Stimulated activated CD8-positive, alpha-beta memory T cell treated with anti-CD3 and anti-CD28 coated beads, Interleukin-4, amount 100 ng/mL, for 4 hours (primary cell): ENCODE measurements at regions not wholly inside any gene's neighbourhood (a gene's known extent, or its start where the extent isn't known, plus 50 kb on each side); places are given as distances from the start of the nearest gene placed in this dataset.
"Not testable (repeated sequence)": the region's sequence is repeated elsewhere in the genome, so short reads cannot be mapped to it uniquely, and the experiment has no call there.

Experiments
- DNase-seq, 2 donors: peaks; one replicate each; pipeline ENCODE4 v3.0.0-alpha.2; 2020; ENCODE audit warnings: low read depth in 2 of 2, low spot score in 1 of 2

GRCh38 chr5:67774786-67775185, 440.8 kb upstream of the PIK3R1 start:
- DNase-seq = no peak

DNA sequence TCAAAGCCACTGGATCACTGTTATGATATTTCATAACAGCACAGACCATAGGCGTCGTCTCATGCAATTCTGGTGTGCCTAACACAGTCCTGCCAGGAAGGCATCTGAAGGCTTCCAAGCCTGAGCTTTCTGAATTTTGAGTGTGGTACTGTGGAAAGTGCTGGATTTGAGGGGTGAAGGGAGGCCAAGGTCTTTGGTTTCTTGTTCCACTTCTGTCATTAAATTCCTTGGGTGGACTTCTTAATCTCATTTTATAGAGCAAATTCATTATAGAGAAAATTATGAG, 441.3 kb upstream of the PIK3R1 start:
- no peak for DNase-seq

GRCh38 chr5:67773411-67774266, 441.9 kb upstream of the PIK3R1 start:
- no peak for DNase-seq

- no peak for DNase-seq
Observed at GRCh38 chr5:67771791-67772190, 443.8 kb upstream of the PIK3R1 start.

GRCh38 chr5:67771221-67771620, 444.3 kb upstream of the PIK3R1 start:
- no peak for DNase-seq

DNA sequence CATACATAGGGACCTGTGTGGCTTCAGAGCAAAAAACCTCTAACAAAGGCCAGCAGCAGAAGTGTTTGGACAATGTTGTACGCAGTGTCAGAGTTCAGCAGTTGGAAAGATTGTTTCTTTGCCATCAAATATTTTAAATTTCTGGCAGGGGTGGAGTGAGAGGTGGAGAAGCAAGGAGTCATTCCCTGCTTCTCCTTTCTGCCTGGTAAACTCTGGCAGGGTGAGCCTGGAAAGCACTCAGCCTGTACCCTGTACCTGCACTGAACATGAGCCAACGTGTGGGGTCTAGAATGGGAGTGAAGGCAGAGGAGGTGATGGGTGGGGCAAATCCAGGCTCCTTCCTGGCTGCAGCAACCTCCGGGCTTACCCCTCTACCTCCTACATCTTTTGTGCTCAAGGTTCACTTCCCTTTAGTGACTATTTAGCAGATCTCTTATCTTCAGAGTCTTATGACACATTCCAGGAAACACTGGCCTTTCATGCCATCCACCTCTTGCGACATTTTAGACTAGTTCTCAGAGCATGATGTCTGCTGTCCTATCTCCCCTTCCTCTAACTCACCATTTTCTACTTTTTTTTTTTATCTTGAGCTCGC, 445.0 kb upstream of the PIK3R1 start:
- DNase-seq = no peak

- DNase-seq = no peak
Observed at GRCh38 chr5:67765697-67766096, 449.9 kb upstream of the PIK3R1 start.

- not testable (repeated sequence) for DNase-seq
Observed at GRCh38 chr5:67757771-67758170, 457.8 kb upstream of the PIK3R1 start.

GRCh38 chr5:67752357-67752708, 463.2 kb upstream of the PIK3R1 start:
- DNase-seq = no peak

DNA sequence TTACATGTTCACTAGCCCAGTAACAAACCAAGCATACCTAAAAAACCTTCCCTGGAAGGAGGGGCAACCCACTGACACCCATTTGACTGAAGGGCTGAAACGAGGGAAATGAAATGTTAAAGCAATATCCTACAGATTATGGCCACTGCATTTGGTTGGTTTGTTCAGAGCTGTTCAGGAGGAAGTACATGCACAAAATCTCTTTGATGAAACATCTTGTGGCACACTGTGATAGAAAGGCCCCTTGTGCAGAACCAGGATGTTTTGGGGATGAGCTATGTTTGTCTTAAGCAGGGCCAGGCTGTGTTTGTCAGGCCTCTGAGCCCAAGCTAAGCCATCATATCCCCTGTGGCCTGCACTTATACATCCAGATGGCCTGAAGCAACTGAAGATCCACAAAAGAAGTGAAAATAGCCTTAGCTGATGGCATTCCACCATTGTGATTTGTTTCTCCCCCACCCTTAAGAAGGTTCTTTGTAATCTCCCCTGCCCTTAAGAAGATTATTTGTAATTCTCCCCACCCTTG, 467.3 kb upstream of the PIK3R1 start:
- no peak for DNase-seq

DNA sequence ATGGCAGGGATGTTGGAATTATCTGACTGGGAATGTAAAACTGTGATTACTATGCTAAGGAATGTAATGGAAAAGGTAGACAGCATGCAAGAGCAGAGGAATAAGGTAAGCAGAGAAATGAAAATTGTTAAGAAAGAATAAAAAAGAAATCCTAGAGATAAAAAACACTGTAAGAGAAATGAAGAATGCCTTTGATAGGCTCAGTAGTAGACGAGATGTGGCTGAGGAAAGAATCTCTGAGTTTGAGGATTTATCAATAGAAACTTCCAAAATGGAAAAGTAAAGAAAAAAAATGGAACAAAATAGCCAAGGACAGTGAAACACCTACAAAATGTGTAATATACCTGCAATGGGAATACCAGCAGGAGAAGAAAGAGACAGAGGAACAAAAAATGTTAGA, 468.5 kb upstream of the PIK3R1 start:
- DNase-seq = no peak

GRCh38 chr5:67746608-67747007, 468.9 kb upstream of the PIK3R1 start:
- DNase-seq = not testable (repeated sequence)

DNA sequence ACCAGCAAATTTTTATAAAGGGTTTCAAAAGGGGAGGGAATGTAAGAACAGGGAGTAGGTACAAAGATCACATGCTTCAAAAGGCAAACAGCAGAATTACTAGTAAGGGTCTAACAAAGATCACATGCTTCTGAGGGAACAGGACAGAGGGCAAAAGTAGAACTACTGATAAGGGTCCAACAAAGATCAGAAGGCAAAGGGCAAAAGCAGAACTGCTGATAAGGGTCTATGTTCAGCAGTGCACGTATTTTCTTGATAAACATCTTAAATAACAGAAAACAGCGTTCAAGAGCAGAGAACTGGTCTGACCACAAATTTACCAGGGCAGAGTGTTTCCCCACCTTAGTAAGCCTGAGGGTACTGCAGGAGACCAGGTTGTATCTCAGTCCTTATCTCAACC, 469.5 kb upstream of the PIK3R1 start:
- no peak for DNase-seq

DNA sequence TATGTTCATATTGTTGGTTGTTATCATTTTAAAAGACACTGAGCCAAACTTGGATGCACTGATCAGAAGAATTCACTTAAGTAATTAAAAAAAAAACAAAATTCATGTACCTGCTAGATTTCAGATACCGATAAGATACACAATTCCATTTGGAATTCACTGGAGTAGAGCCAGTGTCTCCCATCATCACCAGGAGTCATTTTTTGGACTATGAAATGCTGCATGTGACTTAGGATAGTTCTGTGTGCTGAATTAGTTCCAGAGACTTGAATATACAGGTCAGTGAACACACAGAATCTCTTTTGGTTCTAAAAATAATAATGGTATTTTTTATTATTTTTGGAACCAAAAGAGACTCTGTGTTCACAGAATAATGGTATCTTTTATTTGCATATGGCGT, 482.6 kb upstream of the PIK3R1 start:
- no peak for DNase-seq

- DNase-seq = no peak
Observed at GRCh38 chr5:67732471-67732870, 483.1 kb upstream of the PIK3R1 start.

DNA sequence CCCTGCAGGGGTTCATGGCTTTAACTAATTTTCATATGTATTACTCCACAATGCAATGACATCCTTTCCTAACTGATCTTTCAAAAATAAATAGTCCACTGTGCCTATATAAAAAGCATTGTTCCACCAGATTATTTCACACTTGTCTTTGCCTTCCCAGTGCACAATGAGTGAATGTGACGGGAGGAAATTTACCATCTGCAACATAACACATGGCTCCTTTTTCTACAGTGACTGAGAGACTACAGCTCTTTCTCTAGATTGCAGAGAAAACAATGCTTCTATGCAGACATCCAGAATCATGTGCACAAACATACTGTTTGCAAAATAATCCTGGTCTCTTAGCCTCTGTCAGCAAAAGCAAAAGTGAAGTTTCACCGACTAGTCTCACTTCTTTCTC, 483.7 kb upstream of the PIK3R1 start:
- DNase-seq = no peak

- DNase-seq = no peak
Observed at GRCh38 chr5:67730917-67731474, 484.6 kb upstream of the PIK3R1 start.

GRCh38 chr5:67728326-67728890, 487.1 kb upstream of the PIK3R1 start:
- DNase-seq = no peak

DNA sequence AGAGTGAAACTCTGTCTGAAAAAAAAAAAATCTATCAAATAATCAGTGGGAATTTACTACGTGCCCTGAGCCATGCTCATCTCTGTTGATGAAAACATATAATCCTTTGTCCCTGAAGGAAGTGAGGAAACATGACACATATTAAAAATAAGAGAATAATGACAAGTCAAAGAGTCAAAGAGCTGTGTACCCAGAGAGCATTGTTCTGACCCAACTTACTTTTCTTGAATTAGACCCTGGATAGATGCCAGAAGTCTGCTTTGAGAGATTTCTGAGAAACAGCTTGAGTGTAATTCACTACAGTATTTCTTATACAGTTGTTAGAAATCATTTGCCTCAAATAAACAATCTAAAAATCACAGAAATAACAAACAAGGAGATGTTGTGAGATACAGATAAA, 490.0 kb upstream of the PIK3R1 start:
- no peak for DNase-seq

- no peak for DNase-seq
Observed at GRCh38 chr5:67724412-67725135, 491.0 kb upstream of the PIK3R1 start.

GRCh38 chr5:67723873-67724272, 491.7 kb upstream of the PIK3R1 start:
- DNase-seq = no peak

GRCh38 chr5:67722582-67722981, 493.0 kb upstream of the PIK3R1 start:
- not testable (repeated sequence) for DNase-seq
